GM06990 (cell line): ENCODE measurements at regions not wholly inside any gene's neighbourhood (a gene's known extent, or its start where the extent isn't known, plus 50 kb on each side); places are given as distances from the start of the nearest gene placed in this dataset.

Experiments
- DNase-seq: peaks from one replicate; pipeline ENCODE4 v3.0.0-alpha.2; 2011; ENCODE audit not compliant: insufficient read length; ENCODE audit errors: extremely low read depth
- H3K27me3 ChIP-seq: replicated peaks from 2 replicates; pipeline ENCODE4 v1.6.0; 2011; ENCODE audit warnings: low read length; ENCODE audit not compliant: control insufficient read depth, insufficient read depth
- H3K36me3 ChIP-seq: 2 replicates; pipeline ENCODE4 v1.5.1; 2011; ENCODE audit warnings: low read length; ENCODE audit not compliant: control insufficient read depth, insufficient read depth
- H3K4me3 ChIP-seq: replicated peaks from 2 replicates; pipeline ENCODE4 v1.5.1; 2011; ENCODE audit warnings: low read depth, mild to moderate bottlenecking, control low read depth, low read length
- TF ChIP-seq, protein P1 (sequence below): IDR thresholded peaks from 2 replicates; pipeline ENCODE4 v1.5.1; 2011; ENCODE audit warnings: low read length, control low read depth, mild to moderate bottlenecking, inconsistent platforms; ENCODE audit not compliant: insufficient read depth, poor library complexity, severe bottlenecking

DNA sequence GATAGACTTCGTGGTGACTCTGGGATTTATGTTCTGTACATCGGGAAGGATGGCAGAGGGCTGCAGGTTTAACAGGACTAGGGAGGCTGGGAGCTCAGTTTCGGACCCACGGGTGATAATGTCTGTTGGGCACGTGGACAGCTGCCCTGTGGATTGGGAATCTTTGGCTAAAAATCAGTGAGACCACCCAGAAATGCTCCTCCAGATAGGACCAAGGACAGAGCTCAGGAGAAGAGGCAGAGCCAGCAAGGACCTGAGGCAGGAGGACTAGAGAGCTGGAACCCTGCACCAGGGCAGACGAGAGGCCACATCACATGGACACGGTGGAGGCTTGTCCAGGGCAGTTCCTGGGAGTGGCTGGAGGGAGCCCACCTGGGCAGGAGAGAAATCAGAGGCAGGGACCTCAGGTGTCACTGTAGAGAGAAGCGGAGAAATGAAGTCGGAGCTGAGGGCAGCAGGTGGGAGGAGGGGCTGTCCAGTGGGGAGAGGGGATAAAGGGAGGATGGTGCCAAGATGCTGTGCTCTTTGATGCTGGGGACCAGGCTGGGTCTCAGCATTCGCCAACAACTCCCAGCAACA is 79.2 kb downstream of the CPZ start:
- Histone ChIP-seq H3K36me3 (no peaks in the 10 kb centered on the region), H3K4me3 (no peak overlapping the region), H3K27me3 (no peaks in the 10 kb centered on the region; the same call in 1 of the 2 replicates)
- TF ChIP-seq, protein P1, sequence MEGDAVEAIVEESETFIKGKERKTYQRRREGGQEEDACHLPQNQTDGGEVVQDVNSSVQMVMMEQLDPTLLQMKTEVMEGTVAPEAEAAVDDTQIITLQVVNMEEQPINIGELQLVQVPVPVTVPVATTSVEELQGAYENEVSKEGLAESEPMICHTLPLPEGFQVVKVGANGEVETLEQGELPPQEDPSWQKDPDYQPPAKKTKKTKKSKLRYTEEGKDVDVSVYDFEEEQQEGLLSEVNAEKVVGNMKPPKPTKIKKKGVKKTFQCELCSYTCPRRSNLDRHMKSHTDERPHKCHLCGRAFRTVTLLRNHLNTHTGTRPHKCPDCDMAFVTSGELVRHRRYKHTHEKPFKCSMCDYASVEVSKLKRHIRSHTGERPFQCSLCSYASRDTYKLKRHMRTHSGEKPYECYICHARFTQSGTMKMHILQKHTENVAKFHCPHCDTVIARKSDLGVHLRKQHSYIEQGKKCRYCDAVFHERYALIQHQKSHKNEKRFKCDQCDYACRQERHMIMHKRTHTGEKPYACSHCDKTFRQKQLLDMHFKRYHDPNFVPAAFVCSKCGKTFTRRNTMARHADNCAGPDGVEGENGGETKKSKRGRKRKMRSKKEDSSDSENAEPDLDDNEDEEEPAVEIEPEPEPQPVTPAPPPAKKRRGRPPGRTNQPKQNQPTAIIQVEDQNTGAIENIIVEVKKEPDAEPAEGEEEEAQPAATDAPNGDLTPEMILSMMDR: no peak
- DNase-seq: no peak
